ENCODE measurements at regions not wholly inside any gene's neighbourhood (a gene's known extent, or its start where the extent isn't known, plus 50 kb on each side); places are given as distances from the start of the nearest gene placed in this dataset.

DNA sequence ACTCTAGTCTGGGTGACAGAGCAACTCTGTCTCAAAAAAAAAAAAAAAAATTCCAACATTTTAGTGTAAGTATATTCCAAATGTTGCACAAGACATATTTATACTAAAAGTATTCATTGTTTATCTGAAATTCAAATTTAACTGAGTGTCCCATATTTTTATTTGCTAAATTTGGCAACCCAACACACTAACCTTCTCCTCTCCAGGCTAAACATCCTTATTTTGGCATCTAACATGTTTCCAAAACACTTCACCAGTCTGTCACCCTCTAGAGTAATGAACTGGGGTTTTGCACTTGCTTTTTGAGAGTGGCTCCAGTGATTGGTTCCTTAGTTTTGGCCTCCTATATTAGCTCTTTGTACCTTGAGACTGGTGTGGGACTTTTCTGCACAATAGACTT lies 243.4 kb upstream of the SALL1 start:
- TF ChIP-seq, protein P1, sequence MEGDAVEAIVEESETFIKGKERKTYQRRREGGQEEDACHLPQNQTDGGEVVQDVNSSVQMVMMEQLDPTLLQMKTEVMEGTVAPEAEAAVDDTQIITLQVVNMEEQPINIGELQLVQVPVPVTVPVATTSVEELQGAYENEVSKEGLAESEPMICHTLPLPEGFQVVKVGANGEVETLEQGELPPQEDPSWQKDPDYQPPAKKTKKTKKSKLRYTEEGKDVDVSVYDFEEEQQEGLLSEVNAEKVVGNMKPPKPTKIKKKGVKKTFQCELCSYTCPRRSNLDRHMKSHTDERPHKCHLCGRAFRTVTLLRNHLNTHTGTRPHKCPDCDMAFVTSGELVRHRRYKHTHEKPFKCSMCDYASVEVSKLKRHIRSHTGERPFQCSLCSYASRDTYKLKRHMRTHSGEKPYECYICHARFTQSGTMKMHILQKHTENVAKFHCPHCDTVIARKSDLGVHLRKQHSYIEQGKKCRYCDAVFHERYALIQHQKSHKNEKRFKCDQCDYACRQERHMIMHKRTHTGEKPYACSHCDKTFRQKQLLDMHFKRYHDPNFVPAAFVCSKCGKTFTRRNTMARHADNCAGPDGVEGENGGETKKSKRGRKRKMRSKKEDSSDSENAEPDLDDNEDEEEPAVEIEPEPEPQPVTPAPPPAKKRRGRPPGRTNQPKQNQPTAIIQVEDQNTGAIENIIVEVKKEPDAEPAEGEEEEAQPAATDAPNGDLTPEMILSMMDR (IDR thresholded peaks at IDR 0.05): no peak
- no peak for TF ChIP-seq POLR2A (IDR thresholded peaks at IDR 0.05)
